GM12878 (cell line): ENCODE measurements at regions not wholly inside any gene's neighbourhood (a gene's known extent, or its start where the extent isn't known, plus 50 kb on each side); places are given as distances from the start of the nearest gene placed in this dataset.

Source experiments
- ATAC-seq: fragments of 200-7000 bp; cut with Tn5 transposase; 3 replicates; pipeline ENCODE4 v1.9.1; 2020; ENCODE audit warnings: mild to moderate bottlenecking, moderate library complexity
- BruUV-seq: library from RNA; stranded (reverse); fragments of 400-500 nt; replicated peaks from 2 replicates; lab custom pipeline; 2021; lab: Mats Ljungman, UMichigan
- CTCF ChIA-PET: fragments of 300-600 bp; sonication (Branson Sonifier 250); formaldehyde crosslinking; extraction: SDS; loops from one replicate; lab custom pipeline; 2021; ENCODE audit warnings: inconsistent platforms; lab: Yijun Ruan, JAX
- POLR2A ChIA-PET: fragments of 350-600 bp; formaldehyde crosslinking; extraction: SDS; loops from one replicate; lab custom pipeline; 2021; ENCODE audit warnings: inconsistent platforms; lab: Charles Lee
- RAD21 ChIA-PET: fragments of 300-600 bp; sonication (Branson Sonifier 250); formaldehyde crosslinking; loops from one replicate; lab custom pipeline; 2023; ENCODE audit warnings: antibody characterized with exemption; ENCODE audit not compliant: unreplicated experiment; lab: Charles Lee
- SMC1A ChIA-PET: fragments of 300-600 bp; sonication (Branson Sonifier 250); formaldehyde crosslinking; loops from one replicate; lab custom pipeline; 2023; ENCODE audit not compliant: unreplicated experiment, uncharacterized antibody; lab: Charles Lee
- DNase-seq: peaks from one replicate; pipeline ENCODE4 v3.0.0-alpha.2; 2011; ENCODE audit warnings: low read depth, low spot score
- FAIRE-seq: peaks from 3 replicates; lab custom pipeline; 2011; peaks lifted over from hg19 to GRCh38; lab: Jason Lieb, UNC
- H2AFZ ChIP-seq: 2 replicates; pipeline ENCODE4 v1.6.0; 2011; ENCODE audit warnings: low read depth, low read length, control low read depth; ENCODE audit not compliant: control insufficient read depth
- H3K27ac ChIP-seq: 2 replicates; pipeline ENCODE4 v1.5.1; 2011; ENCODE audit warnings: control low read depth; ENCODE audit not compliant: control insufficient read depth, insufficient read depth
- H3K27me3 ChIP-seq, 2 experiments: replicated peaks in 1 of 2; 2 replicates each; pipeline versions ENCODE4 v1.6.0 to v1.6.1; 2011; ENCODE audit warnings: low read length in 1 of 2; ENCODE audit not compliant: control insufficient read depth in 2 of 2, insufficient read depth in 2 of 2
- H3K36me3 ChIP-seq, 2 experiments: 2 replicates each; pipeline ENCODE4 v1.5.1; 2011; ENCODE audit warnings: low read length in 1 of 2; ENCODE audit not compliant: control insufficient read depth in 2 of 2, insufficient read depth in 2 of 2
- H3K4me1 ChIP-seq: 2 replicates; pipeline ENCODE4 v1.6.1; 2011; ENCODE audit warnings: mild to moderate bottlenecking, low read length, moderate library complexity, mixed read lengths; ENCODE audit not compliant: control insufficient read depth, insufficient read depth
- H3K4me2 ChIP-seq: 2 replicates; pipeline ENCODE4 v1.6.0; 2011; ENCODE audit warnings: control low read depth; ENCODE audit not compliant: control insufficient read depth, insufficient read depth
- H3K4me3 ChIP-seq: fragments of 200-600 bp; sonication (generic); 2 replicates; pipeline ENCODE4 v1.5.1; 2016
- H3K79me2 ChIP-seq: 2 replicates; pipeline ENCODE4 v1.6.0; 2011; ENCODE audit warnings: low read length; ENCODE audit not compliant: control insufficient read depth, insufficient read depth
- H3K9ac ChIP-seq: 2 replicates; pipeline ENCODE4 v1.8.0; 2011; ENCODE audit warnings: low read length, control low read depth, mixed read lengths; ENCODE audit not compliant: control insufficient read depth, insufficient read depth
- H3K9me3 ChIP-seq: replicated peaks from 3 replicates; pipeline ENCODE4 v1.5.1; 2011; ENCODE audit warnings: mild to moderate bottlenecking, low read length; ENCODE audit not compliant: control insufficient read depth, insufficient read depth
- H4K20me1 ChIP-seq: 2 replicates; pipeline ENCODE4 v1.6.0; 2011; ENCODE audit not compliant: control insufficient read depth, insufficient read depth
- CEBPB ChIP-seq, 2 experiments: fragments of 150-350 bp in 1 of 2; IDR thresholded peaks; 2 replicates each; pipeline ENCODE4 v1.6.1; 2012 to 2014; ENCODE audit warnings: low read depth in 2 of 2, low read length in 2 of 2, borderline replicate concordance in 1 of 2, inconsistent platforms in 1 of 2
- EP300 ChIP-seq, 2 experiments: fragments of 150-350 bp in 1 of 2; IDR thresholded peaks; 2 replicates each; pipeline ENCODE4 v1.6.1; 2011 to 2012; ENCODE audit warnings: low read depth in 2 of 2, low read length in 2 of 2, borderline replicate concordance in 1 of 2, improper control_type of control experiment in 1 of 2, inconsistent platforms in 1 of 2; ENCODE audit not compliant: control insufficient read depth in 1 of 2
- FOXM1 ChIP-seq: IDR thresholded peaks from 2 replicates; pipeline ENCODE4 v1.6.1; 2012; ENCODE audit warnings: low read depth, mild to moderate bottlenecking, inconsistent platforms, low read length, moderate library complexity
- IRF5 ChIP-seq: fragments of 450-650 bp; IDR thresholded peaks from 2 replicates; pipeline ENCODE4 v1.6.1; 2017; ENCODE audit warnings: borderline replicate concordance
- KLF5 ChIP-seq: fragments of 450-650 bp; IDR thresholded peaks from 2 replicates; pipeline ENCODE4 v1.6.1; 2014; ENCODE audit warnings: mild to moderate bottlenecking; ENCODE audit not compliant: partially characterized antibody
- MTA3 ChIP-seq: IDR thresholded peaks from 2 replicates; pipeline ENCODE4 v1.6.1; 2012; ENCODE audit warnings: low read length, inconsistent platforms, borderline replicate concordance
- NR2C1 ChIP-seq: fragments of 450-650 bp; IDR thresholded peaks from 2 replicates; pipeline ENCODE4 v1.6.1; 2017; ENCODE audit warnings: antibody characterized with exemption, mild to moderate bottlenecking, moderate library complexity
- POLR2A ChIP-seq: IDR thresholded peaks from 2 replicates; pipeline ENCODE4 v1.6.1; 2011; ENCODE audit warnings: low read depth, mild to moderate bottlenecking, low read length
- RELA ChIP-seq: fragments of 450-650 bp; IDR thresholded peaks from 2 replicates; pipeline ENCODE4 v1.8.0; 2014; ENCODE audit warnings: borderline replicate concordance; ENCODE audit not compliant: partially characterized antibody
- SPI1 ChIP-seq: IDR thresholded peaks from 2 replicates; pipeline ENCODE4 v1.6.1; 2011; ENCODE audit warnings: low read depth, mild to moderate bottlenecking, low read length, moderate library complexity, borderline replicate concordance; ENCODE audit not compliant: insufficient read depth
- SREBF1 ChIP-seq: IDR thresholded peaks from 2 replicates; pipeline ENCODE4 v1.6.1; 2012; ENCODE audit warnings: mild to moderate bottlenecking, low read length
- SRF ChIP-seq, 2 experiments: IDR thresholded peaks; 2 replicates each; pipeline ENCODE4 v1.6.1; 2011; ENCODE audit warnings: low read depth in 2 of 2, low read length in 2 of 2, mild to moderate bottlenecking in 1 of 2, moderate library complexity in 1 of 2
- SUZ12 ChIP-seq: fragments of 200-600 bp; sonication (generic); IDR thresholded peaks from one replicate; pipeline ENCODE4 v1.6.1; 2018; ENCODE audit warnings: antibody characterized with exemption, mild to moderate bottlenecking; ENCODE audit not compliant: unreplicated experiment
- TAF1 ChIP-seq: IDR thresholded peaks from 2 replicates; pipeline ENCODE4 v1.6.1; 2011; ENCODE audit warnings: mild to moderate bottlenecking, low read depth, low read length, borderline replicate concordance
- TCF12 ChIP-seq: IDR thresholded peaks from 2 replicates; pipeline ENCODE4 v1.6.1; 2011; ENCODE audit warnings: low read depth, mild to moderate bottlenecking, low read length
- ZBTB11 ChIP-seq: fragments of 450-650 bp; formaldehyde crosslinking; IDR thresholded peaks from 2 replicates; pipeline ENCODE4 v1.5.0; 2022; ENCODE audit warnings: mild to moderate bottlenecking, missing genetic modification characterization
- WGBS: methylation state at CpG from one replicate; pipeline ENCODE4 v1.1.6; 2016; ENCODE audit warnings: low lambda C conversion rate; ENCODE audit not compliant: insufficient replicate concordance, insufficient coverage; ENCODE audit errors: missing lambda C conversion rate; 5-methylcytosine and 5-hydroxymethylcytosine counted together
- in situ Hi-C: fragments of 300-500 bp; cut with MboI; formaldehyde crosslinking; loops from 9 replicates; pipeline ENCODE4 v1.14.3; 2018; ENCODE audit warnings: mixed read lengths
- intact Hi-C: fragments of 100-400 bp; cut with micrococcal nuclease; formaldehyde crosslinking; loops from one replicate; pipeline ENCODE4 v1.14.2; 2022; ENCODE audit not compliant: unreplicated experiment

- H3K36me3 ChIP-seq, result no peaks in the 10 kb centered on the region
- ChIA-PET RAD21 (no interaction called here), POLR2A (no interaction called here), SMC1A (interaction anchor here (1.5 kb wide), 1 partner anchor 21 kb away, joined by 3 read pairs; no protein-coding TSS in a partner anchor), CTCF (no interaction called here)
- WGBS, result 0% methylated on average over 1 of the region's 1 CpG
- no peaks in the 10 kb centered on the region for H3K9me3 ChIP-seq
- H3K4me2 ChIP-seq, result no peak overlapping the region
- H3K27me3 ChIP-seq, result no peaks in the 10 kb centered on the region
- H3K4me3 ChIP-seq, result no peak overlapping the region
- H2AFZ ChIP-seq, result no peak overlapping the region
- TF ChIP-seq SUZ12 (no peak), POLR2A (no peak), SRF (IDR thresholded peaks at IDR 0.05; ENCODE audit: low read depth in 2 of 2, low read length in 2 of 2) (no peak), MTA3 (no peak), CEBPB (IDR thresholded peaks at IDR 0.05; ENCODE audit: borderline replicate concordance in 1 of 2, low read depth in 2 of 2, low read length in 2 of 2) (no peak), TAF1 (no peak), FOXM1 (no peak), SREBF1 (no peak), EP300 (IDR thresholded peaks at IDR 0.05; ENCODE audit: borderline replicate concordance in 1 of 2, control insufficient read depth in 1 of 2, low read depth in 2 of 2, low read length in 2 of 2) (no peak), ZBTB11 (CRISPR knock-in tag) (no peak), KLF5 (no peak), TCF12 (no peak), NR2C1 (no peak), RELA (no peak), IRF5 (no peak), SPI1 (no peak)
- ATAC-seq (no peak), FAIRE-seq (no peak), DNase-seq (no peak)
- H3K4me1 ChIP-seq, result no peaks in the 10 kb centered on the region
- no peak overlapping the region for H3K27ac ChIP-seq
- H4K20me1 ChIP-seq, result no peaks in the 10 kb centered on the region
- no TSS peak for BruUV-seq
- in situ Hi-C loops (no loop called here), intact Hi-C loops (no loop called here)
- no peak overlapping the region for H3K9ac ChIP-seq
- no peaks in the 10 kb centered on the region for H3K79me2 ChIP-seq
These were observed 981.9 kb downstream of the TUSC7 start for GRCh38 chr3:117691526-117691925.
